Endometrial microvascular endothelial cells (primary cell): ENCODE measurements at regions not wholly inside any gene's neighbourhood (a gene's known extent, or its start where the extent isn't known, plus 50 kb on each side); places are given as distances from the start of the nearest gene placed in this dataset.

Experiments
- in situ Hi-C: cut with HindIII; loops from 2 replicates; pipeline ENCODE4 v1.10.0; 2017; ENCODE audit warnings: low sequenced_read_pairs, low pct_unique_long_range_greater_than_20kb; ENCODE audit errors: inconsistent ontology term

DNA sequence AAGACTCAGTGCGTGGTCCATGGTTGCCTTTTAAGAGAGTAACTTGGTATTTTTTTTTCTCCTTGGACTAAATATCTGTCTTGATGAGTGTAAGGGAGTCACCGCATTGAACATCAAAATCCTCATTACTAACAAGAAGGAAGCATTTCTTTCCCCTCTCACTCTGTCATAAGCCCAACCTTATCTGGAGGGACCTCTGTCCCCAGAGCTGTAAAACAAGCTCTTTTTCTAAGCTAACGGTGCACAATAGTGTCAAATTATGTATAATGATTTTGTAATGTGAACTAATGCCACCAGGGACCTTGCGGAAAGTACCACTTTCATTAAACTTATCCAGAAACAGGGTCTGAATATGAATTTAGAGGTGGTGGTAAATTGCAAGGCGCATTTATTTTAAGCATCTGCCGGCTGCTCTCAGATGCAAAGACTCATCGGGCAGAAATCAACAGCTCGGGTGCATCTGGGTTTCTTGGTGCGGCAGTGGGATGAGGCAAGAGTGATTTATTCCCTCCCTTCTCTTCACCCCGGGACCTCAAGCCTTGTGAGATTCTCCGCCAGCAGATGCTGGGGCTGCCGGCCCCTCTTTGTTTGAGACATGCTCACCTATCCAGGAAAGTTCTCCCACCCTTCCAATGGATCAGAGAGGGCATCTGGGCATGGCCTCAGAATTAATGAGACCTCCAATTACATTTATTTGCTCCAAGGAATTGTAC lies 95.2 kb upstream of the IRX3 start:
- in situ Hi-C loops = no loop called here

- in situ Hi-C loops = no loop called here
Measured at GRCh38 chr16:54375071-54375470, 88.5 kb upstream of the IRX3 start.

DNA sequence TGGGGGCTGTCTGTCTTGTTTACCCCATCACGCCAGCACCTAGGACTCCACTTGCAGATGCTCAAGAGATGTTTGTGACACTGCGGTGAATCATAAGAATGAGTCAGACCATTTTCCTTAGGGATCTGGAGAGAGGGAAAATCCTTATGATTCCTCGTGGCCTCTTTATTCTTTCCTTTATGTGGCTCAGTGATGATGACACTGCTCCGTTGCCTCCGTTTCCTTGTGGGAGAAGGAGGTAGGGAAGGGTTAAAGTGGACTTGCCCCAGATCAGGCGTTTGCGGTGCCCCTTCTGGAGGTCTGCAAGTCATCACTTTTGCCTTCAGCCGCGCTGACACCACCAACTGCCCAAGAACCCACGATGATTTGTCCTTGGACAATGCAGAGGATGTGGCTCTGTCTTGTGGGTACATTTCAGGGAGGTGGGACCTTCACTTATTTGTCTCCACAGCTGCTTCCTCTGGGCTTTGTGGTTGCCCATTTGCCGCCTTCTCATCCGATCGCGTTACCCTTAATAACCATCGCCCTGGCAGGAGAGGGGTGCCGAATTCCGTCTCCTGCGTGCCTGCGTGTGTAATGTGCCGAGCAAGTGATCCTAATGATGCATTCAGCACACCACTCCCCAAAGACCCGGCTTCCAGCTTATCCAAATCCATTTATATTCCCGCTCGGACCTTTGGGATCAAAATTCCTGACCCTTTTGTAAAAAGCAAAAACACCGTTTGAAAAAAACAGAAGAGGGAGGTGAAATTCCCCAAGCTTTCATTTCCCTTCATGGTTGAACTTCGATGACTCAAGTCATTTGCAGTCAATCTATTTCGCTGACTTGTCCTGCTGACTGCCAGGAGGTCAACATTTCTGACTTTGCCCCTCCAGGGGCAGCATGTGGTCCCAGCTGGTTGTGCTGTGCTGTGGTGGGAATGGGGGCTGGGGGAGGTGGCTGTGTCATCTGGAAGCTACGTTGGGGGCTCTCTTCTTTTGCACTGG lies 87.2 kb upstream of the IRX3 start:
- in situ Hi-C loops = no loop called here

DNA sequence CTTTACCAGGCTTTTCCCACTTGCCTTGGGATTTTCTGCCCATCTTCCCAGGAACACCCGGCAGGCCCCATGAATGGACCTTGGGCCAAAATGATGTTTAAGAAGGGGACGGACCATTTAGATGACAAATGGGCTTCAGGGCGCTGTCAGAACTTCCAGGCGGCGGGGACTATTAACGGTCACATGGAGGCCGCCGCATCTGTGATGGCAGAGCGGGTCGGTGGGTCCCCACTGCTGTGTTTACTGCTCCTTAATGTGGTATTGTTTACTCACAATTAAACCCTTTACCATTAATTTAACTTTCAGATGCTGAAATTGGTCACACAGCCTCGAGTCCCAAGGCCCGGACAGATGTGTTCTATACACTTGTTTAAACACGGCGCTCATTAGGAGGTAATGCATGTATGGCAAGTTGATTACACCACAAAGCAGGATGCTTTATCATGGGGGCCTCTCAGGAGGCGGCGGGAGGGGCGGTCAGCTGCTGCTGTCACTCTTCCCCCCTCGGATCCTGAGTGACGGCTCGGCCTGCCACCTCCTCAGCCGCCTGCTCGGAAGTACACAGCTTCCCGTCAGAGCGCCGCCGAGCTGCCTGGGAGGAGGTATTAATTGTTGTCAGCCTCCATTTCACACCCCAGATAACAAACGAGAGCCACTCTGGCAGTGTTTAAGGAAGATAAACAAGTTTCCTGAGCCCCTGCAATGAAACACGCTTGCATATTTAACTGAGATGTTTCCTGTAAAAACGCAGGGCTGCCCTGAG lies 83.9 kb upstream of the IRX3 start:
- in situ Hi-C loops = no loop called here

GRCh38 chr16:54369861-54370260 lies 83.3 kb upstream of the IRX3 start:
- in situ Hi-C loops = no loop called here

DNA sequence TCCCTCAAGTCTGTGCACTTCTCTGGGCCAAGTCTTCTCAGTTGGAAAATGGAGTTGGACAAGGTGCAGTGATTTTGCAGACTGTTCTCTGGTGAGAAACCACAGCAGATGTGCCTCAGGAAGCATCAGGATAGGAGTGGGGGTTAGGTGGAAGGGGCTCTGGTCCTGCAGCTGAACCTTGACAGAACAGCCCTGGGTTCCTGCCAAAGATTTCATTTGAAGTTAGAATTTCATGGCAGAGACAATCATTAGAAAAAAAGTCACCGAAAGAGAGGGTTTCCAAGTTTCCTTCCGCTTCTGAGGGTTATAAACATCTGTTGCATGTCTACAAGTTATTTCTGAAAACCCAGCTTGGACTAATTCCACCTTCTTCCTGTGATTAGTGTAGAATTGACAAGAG lies 80.4 kb upstream of the IRX3 start:
- in situ Hi-C loops = no loop called here

DNA sequence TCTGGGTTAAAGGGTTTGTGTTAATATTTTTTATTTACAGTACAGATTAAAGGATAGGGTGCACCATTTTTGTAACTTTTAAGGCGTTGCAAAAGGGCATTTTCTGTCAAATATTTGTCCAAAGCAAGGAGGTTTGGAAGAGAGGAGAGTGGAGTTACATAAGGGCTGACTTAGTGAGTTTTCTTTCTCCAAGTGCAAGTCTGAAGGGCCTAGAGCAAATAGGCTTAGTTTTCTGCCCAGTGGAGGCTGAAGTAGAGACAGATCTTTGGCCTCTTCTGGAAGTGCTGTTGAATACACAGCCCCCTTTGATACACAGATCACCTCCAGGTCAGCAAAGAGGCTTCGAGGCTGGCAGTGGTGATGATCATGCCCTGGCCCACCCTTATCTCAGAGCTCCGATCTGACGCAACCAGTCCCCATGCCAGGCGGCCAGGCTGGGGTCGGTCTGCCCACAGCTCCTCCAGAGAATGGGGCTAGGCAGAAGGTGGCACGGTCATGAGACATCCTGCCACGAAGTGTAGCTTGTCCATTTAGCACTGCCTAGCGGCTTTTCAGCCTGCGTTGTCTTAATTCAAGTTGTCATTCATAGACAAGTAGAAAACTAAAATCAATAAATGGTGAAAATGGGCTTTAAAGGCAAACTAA lies 79.5 kb upstream of the IRX3 start:
- in situ Hi-C loops = no loop called here

- in situ Hi-C loops = no loop called here
Measured at GRCh38 chr16:54363766-54364165, 77.2 kb upstream of the IRX3 start.

GRCh38 chr16:54362591-54363206 lies 76.1 kb upstream of the IRX3 start:
- in situ Hi-C loops = no loop called here

GRCh38 chr16:54361246-54361645 lies 74.7 kb upstream of the IRX3 start:
- in situ Hi-C loops = no loop called here

- in situ Hi-C loops = no loop called here
Measured at GRCh38 chr16:54360681-54361080, 74.1 kb upstream of the IRX3 start.

GRCh38 chr16:54359555-54359954 lies 73.0 kb upstream of the IRX3 start:
- in situ Hi-C loops = no loop called here

- in situ Hi-C loops = no loop called here
Measured at GRCh38 chr16:54359081-54359480, 72.5 kb upstream of the IRX3 start.

- in situ Hi-C loops = no loop called here
Measured at GRCh38 chr16:54356391-54356790, 69.8 kb upstream of the IRX3 start.

GRCh38 chr16:54355251-54355650 lies 68.7 kb upstream of the IRX3 start:
- in situ Hi-C loops = no loop called here

DNA sequence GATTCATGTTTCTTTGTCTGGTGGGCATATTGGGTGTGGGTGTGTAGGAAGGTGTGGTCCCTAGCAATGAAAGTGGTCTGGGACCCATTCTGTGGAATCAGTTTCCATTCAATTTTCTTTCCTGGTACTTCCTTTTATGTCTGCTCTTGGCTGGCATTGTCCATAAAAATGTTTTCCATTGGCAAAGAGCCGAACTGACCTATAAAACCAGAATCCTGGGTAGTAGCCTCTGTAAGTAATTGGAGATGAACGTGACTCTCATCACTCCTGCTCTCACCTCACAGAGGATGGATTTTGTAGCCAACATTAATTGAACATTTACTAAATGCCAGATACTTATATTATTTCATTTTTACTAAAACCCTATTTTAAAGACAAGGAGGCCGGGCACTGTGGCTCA lies 66.5 kb upstream of the IRX3 start:
- in situ Hi-C loops = no loop called here

- in situ Hi-C loops = no loop called here
Measured at GRCh38 chr16:54351171-54351570, 64.6 kb upstream of the IRX3 start.

- in situ Hi-C loops = no loop called here
Measured at GRCh38 chr16:54347961-54348360, 61.4 kb upstream of the IRX3 start.

DNA sequence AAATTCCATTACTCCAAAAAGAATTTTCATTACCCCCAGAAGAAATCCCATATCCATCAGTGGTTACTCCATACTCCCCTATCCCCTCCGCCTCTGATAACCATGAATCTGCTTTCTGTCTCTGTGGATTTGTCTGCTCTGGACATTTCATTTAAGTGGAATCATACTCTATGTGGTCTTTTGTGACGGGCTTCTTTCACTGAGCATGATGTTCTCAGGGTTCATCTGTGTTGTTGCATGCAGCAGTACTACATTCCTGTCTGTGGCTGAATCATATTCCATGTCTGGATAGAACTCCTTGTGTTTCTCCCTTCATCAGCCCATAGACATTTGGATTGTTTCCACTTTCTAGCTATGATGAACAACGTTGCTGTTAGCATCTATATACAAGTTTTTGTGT lies 59.5 kb upstream of the IRX3 start:
- in situ Hi-C loops = no loop called here
